ENCODE measurements at regions not wholly inside any gene's neighbourhood (a gene's known extent, or its start where the extent isn't known, plus 50 kb on each side); places are given as distances from the start of the nearest gene placed in this dataset.

GRCh38 chr5:120396186-120396585, 67.9 kb upstream of the PRR16 start:
- TF ChIP-seq CTCF (IDR thresholded peaks at IDR 0.05) (no peak), POLR2A (IDR thresholded peaks at IDR 0.05) (no peak)

Measured in sigmoid colon (tissue), 3 donors.